ENCODE measurements at regions not wholly inside any gene's neighbourhood (a gene's known extent, or its start where the extent isn't known, plus 50 kb on each side); places are given as distances from the start of the nearest gene placed in this dataset.

- H3K4ac ChIP-seq (ENCODE audit: low read depth, low read length) = no peak overlapping the region
- DNase-seq = peak; percentile 24
- no peak overlapping the region for H3T11ph ChIP-seq (ENCODE audit: low read length)
- H3K27me3 ChIP-seq (ENCODE audit: insufficient read depth, low read length) = no peaks in the 10 kb centered on the region; the same call in 1 of the 2 replicates
- no peaks in the 10 kb centered on the region for H3K9me3 ChIP-seq (ENCODE audit: control insufficient read depth, low read depth, low read length)
- H3K27ac ChIP-seq (ENCODE audit: insufficient read length, low read depth, low read length) = no peak overlapping the region
- H3K79me2 ChIP-seq (ENCODE audit: insufficient read depth, low read length) = no peaks in the 10 kb centered on the region
- peaks cover 70% of the 10 kb centered on the region for H3K27me3 Mint-ChIP-seq (ENCODE audit: low read depth)
- TF ChIP-seq, protein P1, sequence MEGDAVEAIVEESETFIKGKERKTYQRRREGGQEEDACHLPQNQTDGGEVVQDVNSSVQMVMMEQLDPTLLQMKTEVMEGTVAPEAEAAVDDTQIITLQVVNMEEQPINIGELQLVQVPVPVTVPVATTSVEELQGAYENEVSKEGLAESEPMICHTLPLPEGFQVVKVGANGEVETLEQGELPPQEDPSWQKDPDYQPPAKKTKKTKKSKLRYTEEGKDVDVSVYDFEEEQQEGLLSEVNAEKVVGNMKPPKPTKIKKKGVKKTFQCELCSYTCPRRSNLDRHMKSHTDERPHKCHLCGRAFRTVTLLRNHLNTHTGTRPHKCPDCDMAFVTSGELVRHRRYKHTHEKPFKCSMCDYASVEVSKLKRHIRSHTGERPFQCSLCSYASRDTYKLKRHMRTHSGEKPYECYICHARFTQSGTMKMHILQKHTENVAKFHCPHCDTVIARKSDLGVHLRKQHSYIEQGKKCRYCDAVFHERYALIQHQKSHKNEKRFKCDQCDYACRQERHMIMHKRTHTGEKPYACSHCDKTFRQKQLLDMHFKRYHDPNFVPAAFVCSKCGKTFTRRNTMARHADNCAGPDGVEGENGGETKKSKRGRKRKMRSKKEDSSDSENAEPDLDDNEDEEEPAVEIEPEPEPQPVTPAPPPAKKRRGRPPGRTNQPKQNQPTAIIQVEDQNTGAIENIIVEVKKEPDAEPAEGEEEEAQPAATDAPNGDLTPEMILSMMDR (conservative IDR thresholded peaks at IDR 0.05) = no peak
- no peak overlapping the region; the same call in 1 of the 2 replicates for H3K14ac ChIP-seq (ENCODE audit: insufficient read depth, low read length)
- peaks cover 6 to 10% (median 8%) of the 10 kb centered on the region in 3 experiments for H3K36me3 Mint-ChIP-seq (ENCODE audit: insufficient read depth in 1 of 3, low read depth in 3 of 3)
- no peak overlapping the region for H2BK120ac ChIP-seq (ENCODE audit: low read depth, low read length, poor library complexity, severe bottlenecking)
- peaks cover 25 to 56% of the 10 kb centered on the region in 2 experiments for H3K4me1 Mint-ChIP-seq
- H2BK20ac ChIP-seq (ENCODE audit: low read depth, low read length, poor library complexity, severe bottlenecking) = no peak overlapping the region
- peaks cover 7 to 14% of the 10 kb centered on the region in 2 experiments for H3K9me3 Mint-ChIP-seq
- peaks cover 8% of the 10 kb centered on the region; the same call in 1 of the 2 replicates for H3K4me1 ChIP-seq (ENCODE audit: insufficient read depth, low read length)
- no peak overlapping the region for H3K4me2 ChIP-seq (ENCODE audit: insufficient read depth, insufficient read length, low read length)
- no peak overlapping the region for H2BK15ac ChIP-seq (ENCODE audit: low read depth, low read length)
- H4K20me1 ChIP-seq (ENCODE audit: control insufficient read depth, insufficient read depth, insufficient read length) = no peaks in the 10 kb centered on the region
- H3K27ac Mint-ChIP-seq = no peak overlapping the region
- H4K5ac ChIP-seq (ENCODE audit: insufficient read length, low read depth, low read length) = no peak overlapping the region
- no peak overlapping the region for H3K23ac ChIP-seq (ENCODE audit: insufficient read length, low read depth, low read length)
- no peaks in the 10 kb centered on the region for H3K79me1 ChIP-seq (ENCODE audit: insufficient read depth, low read depth, low read length, poor library complexity, severe bottlenecking)
- no peak overlapping the region for H2AK5ac ChIP-seq (ENCODE audit: insufficient read length, low read length)
- no CpG with 5 or more reads among the region's 16 CpGs for WGBS (ENCODE audit: extremely low coverage, insufficient read length, low lambda C conversion rate)
- no peak overlapping the region for H4K91ac ChIP-seq (ENCODE audit: insufficient read length, low read depth, low read length)
- peak overlapping the region; percentile 30 for H3K18ac ChIP-seq (ENCODE audit: insufficient read length, low read depth, low read length)
- no peak overlapping the region for H2BK12ac ChIP-seq (ENCODE audit: insufficient read length, low read depth, low read length)
- no peak overlapping the region for H2AFZ ChIP-seq (ENCODE audit: low read length)
- no peak overlapping the region for H3K4me3 Mint-ChIP-seq
- no peak overlapping the region for H3K9ac ChIP-seq (ENCODE audit: extremely low read depth, insufficient read length, low read length)
- H3K23me2 ChIP-seq (ENCODE audit: insufficient read length, low read depth, low read length, poor library complexity, severe bottlenecking) = no peaks in the 10 kb centered on the region
- no peak overlapping the region for H2BK5ac ChIP-seq (ENCODE audit: insufficient read length, low read length)
- H3K56ac ChIP-seq (ENCODE audit: insufficient read length, low read depth, low read length) = no peak overlapping the region
- H4K8ac ChIP-seq (replicated peaks; ENCODE audit: insufficient read length, low read depth, low read length) = no peak overlapping the region
Measured at GRCh38 chr6:14274546-14275492, 157.2 kb downstream of the CD83 start.
